Right lobe of liver (tissue), 6 donors: ENCODE measurements at regions not wholly inside any gene's neighbourhood (a gene's known extent, or its start where the extent isn't known, plus 50 kb on each side); places are given as distances from the start of the nearest gene placed in this dataset.

ENCODE experiments used
- ATAC-seq, 4 donors: fragments of 200-7000 bp; cut with Tn5 transposase; one replicate each; pipeline ENCODE4 v1.9.1; 2020; ENCODE audit warnings: mild to moderate bottlenecking in 4 of 4, moderate library complexity in 4 of 4
- DNase-seq, 3 donors: peaks; one replicate each; pipeline ENCODE4 v3.0.0-alpha.2; 2020
- H3K27ac ChIP-seq, 3 donors: fragments of 200-600 bp; one replicate each; pipeline ENCODE4 v1.8.0; 2022
- H3K27me3 ChIP-seq, 2 donors: fragments of 200-600 bp; one replicate each; pipeline ENCODE4 v1.8.0; 2022
- H3K36me3 ChIP-seq, 4 donors: fragments of 200-600 bp; sonication (generic) in 1 of 4; one replicate each; pipeline versions ENCODE4 v1.5.1 to v1.8.0; 2017 to 2022; ENCODE audit warnings: control low read depth in 1 of 4
- H3K4me1 ChIP-seq, 4 donors: fragments of 200-600 bp; sonication (generic) in 1 of 4; one replicate each; pipeline versions ENCODE4 v1.5.1 to v1.8.0; 2017 to 2022; ENCODE audit warnings: control low read depth in 1 of 4
- H3K4me3 ChIP-seq, 3 donors: fragments of 200-600 bp; one replicate each; pipeline ENCODE4 v1.8.0; 2022
- H3K9me3 ChIP-seq, 4 donors: fragments of 200-600 bp; sonication (generic) in 1 of 4; one replicate each; pipeline versions ENCODE4 v1.5.1 to v1.8.0; 2017 to 2022; ENCODE audit warnings: control low read depth in 1 of 4
- POLR2A ChIP-seq: fragments of 450-650 bp; IDR thresholded peaks from one replicate; pipeline ENCODE4 v1.6.1; 2017; ENCODE audit warnings: antibody characterized with exemption, mild to moderate bottlenecking
- WGBS: methylation state at CpG from one replicate; pipeline ENCODE4 v1.1.6; 2018; ENCODE audit warnings: low coverage, low lambda C conversion rate; ENCODE audit not compliant: insufficient coverage; ENCODE audit errors: missing lambda C conversion rate; 5-methylcytosine and 5-hydroxymethylcytosine counted together
- intact Hi-C, 2 donors: fragments of 100-400 bp; cut with DNase I; formaldehyde crosslinking; loops; one replicate each; pipeline versions ENCODE4 v1.11.2 to v1.14.1; 2022
- TF ChIP-seq, protein P1 (sequence below), 4 donors: fragments of 200-600 bp in 3 of 4; fragments of 450-650 bp in 1 of 4; IDR thresholded peaks; one replicate each; pipeline versions ENCODE4 v1.5.1 to v1.8.0; 2016 to 2022; ENCODE audit warnings: antibody characterized with exemption in 4 of 4, mild to moderate bottlenecking in 2 of 4
- donor health status: DM: no; HTN: yes; CAD: no.
- donor health status: DM: no; HTN: no; CAD: no.
- donor health status: DM: no; HTN: no; CAD: no.
- donor health status: DM: no; HTN: yes; CAD: no.
- donor health status: DM: no; HTN: yes; CAD: no.

DNA sequence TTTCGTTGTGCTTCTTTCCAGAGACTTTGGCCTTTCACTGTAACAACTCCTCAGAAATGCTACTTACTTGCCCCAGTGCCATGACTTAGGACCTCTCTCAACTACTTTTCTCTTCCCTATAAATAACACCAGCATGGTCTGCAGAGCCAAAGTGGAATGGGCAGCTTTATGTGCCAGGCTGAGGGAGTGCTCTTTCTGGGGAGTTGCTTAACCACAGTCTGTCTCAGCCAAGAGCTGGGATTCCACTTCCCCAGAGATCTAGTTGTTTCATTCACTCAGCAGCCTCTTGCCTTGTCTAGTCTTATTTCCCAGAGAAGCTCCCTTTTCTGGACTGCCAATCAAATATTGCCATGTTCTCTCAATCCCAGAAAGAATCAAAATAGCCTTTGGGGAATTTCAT lies 912.2 kb downstream of the GRID1 start:
- H3K9me3 ChIP-seq, result no peaks in the 10 kb centered on the region
- no peaks in the 10 kb centered on the region for H3K27me3 ChIP-seq
- WGBS, result 50% methylated on average over 1 of the region's 1 CpG
- ATAC-seq, result no peak
- TF ChIP-seq POLR2A, result no peak
- TF ChIP-seq, protein P1, sequence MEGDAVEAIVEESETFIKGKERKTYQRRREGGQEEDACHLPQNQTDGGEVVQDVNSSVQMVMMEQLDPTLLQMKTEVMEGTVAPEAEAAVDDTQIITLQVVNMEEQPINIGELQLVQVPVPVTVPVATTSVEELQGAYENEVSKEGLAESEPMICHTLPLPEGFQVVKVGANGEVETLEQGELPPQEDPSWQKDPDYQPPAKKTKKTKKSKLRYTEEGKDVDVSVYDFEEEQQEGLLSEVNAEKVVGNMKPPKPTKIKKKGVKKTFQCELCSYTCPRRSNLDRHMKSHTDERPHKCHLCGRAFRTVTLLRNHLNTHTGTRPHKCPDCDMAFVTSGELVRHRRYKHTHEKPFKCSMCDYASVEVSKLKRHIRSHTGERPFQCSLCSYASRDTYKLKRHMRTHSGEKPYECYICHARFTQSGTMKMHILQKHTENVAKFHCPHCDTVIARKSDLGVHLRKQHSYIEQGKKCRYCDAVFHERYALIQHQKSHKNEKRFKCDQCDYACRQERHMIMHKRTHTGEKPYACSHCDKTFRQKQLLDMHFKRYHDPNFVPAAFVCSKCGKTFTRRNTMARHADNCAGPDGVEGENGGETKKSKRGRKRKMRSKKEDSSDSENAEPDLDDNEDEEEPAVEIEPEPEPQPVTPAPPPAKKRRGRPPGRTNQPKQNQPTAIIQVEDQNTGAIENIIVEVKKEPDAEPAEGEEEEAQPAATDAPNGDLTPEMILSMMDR (IDR thresholded peaks at IDR 0.05), result no peak
- intact Hi-C loops, result no loop called here
- DNase-seq, result no peak
- no peak overlapping the region for H3K4me3 ChIP-seq
- H3K36me3 ChIP-seq, result no peaks in the 10 kb centered on the region
- no peak overlapping the region for H3K27ac ChIP-seq
- H3K4me1 ChIP-seq, result no peaks in the 10 kb centered on the region

DNA sequence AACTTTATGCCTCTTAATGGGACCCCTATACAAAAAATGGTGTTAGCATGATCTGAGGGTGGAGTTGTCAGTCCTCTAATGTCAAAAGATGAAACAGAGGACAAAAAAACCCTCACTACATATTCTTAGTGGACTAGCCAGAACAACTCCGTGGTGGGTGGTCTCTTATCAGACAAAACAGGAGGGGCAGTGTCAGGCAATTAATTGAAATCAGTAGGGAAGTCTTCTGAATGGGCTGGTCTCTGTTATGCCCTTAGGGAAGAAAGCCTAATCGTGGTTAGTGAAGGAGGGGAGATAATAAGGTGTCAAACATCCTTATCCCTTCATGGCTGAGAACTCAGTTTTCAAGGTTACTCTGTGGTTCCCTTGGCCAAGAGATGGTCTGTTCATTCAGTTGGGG lies 909.4 kb downstream of the GRID1 start:
- Histone ChIP-seq H3K27me3 (no peaks in the 10 kb centered on the region), H3K36me3 (no peaks in the 10 kb centered on the region), H3K9me3 (no peaks in the 10 kb centered on the region), H3K4me1 (no peaks in the 10 kb centered on the region), H3K27ac (no peak overlapping the region), H3K4me3 (no peak overlapping the region)
- DNase-seq, result no peak
- WGBS, result 8% methylated on average over 2 of the region's 2 CpGs
- ATAC-seq, result no peak
- TF ChIP-seq, protein P1 (IDR thresholded peaks at IDR 0.05), result no peak
- no peak for TF ChIP-seq POLR2A
- intact Hi-C loops, result no loop called here

DNA sequence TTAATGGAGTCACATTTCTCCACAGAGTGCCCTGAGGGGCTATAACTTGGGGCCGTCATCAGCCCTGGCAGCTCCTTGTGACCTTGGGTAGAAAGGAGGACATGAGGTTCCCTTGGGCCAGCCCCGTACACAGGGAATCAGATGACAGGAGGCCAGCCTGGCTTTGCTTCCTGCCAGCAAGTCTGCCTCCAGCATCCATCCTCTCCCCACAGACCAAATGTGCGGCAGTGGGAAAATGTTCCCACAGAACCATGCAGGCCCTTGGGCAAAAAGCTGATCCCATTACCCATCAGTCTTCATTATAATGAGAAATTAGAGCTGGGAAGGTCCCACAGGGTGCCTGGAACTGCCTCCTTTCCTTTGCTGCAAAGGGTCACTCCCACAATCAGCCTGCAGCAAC lies 908.3 kb downstream of the GRID1 start:
- no peak for ATAC-seq
- Histone ChIP-seq H3K4me1 (no peaks in the 10 kb centered on the region), H3K4me3 (no peak overlapping the region), H3K27me3 (no peaks in the 10 kb centered on the region), H3K27ac (no peak overlapping the region), H3K36me3 (no peaks in the 10 kb centered on the region), H3K9me3 (no peaks in the 10 kb centered on the region)
- TF ChIP-seq, protein P1 (IDR thresholded peaks at IDR 0.05), result no peak
- DNase-seq, result no peak
- 100% methylated on average over 1 of the region's 3 CpGs for WGBS
- intact Hi-C loops, result no loop called here

DNA sequence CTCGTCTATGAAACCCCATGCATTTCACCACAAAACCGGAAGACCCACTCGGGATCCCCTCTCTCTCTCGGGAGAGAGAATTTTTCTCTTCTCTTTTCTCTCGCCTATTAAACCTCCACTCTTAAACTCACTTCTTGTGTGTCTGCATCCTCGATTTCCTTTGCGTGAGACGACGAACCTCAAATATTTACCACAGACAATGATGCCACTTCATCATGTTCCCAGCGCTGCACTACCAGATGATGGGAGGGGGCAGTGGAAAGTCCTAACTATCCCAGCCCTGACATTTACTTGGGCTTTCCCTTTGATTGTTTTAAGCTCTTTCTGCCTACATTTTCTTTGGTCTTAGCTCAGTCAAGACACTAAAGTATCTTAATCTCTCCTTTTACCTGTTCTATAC lies 906.7 kb downstream of the GRID1 start:
- no peak overlapping the region for H3K4me3 ChIP-seq
- ATAC-seq, result no peak
- no peak overlapping the region for H3K27ac ChIP-seq
- TF ChIP-seq, protein P1 (IDR thresholded peaks at IDR 0.05), result no peak
- TF ChIP-seq POLR2A, result no peak
- 66% methylated on average over 10 of the region's 10 CpGs for WGBS
- H3K4me1 ChIP-seq, result no peaks in the 10 kb centered on the region
- intact Hi-C loops, result no loop called here
- no peak for DNase-seq
- H3K36me3 ChIP-seq, result no peaks in the 10 kb centered on the region
- no peaks in the 10 kb centered on the region for H3K27me3 ChIP-seq
- no peaks in the 10 kb centered on the region for H3K9me3 ChIP-seq

DNA sequence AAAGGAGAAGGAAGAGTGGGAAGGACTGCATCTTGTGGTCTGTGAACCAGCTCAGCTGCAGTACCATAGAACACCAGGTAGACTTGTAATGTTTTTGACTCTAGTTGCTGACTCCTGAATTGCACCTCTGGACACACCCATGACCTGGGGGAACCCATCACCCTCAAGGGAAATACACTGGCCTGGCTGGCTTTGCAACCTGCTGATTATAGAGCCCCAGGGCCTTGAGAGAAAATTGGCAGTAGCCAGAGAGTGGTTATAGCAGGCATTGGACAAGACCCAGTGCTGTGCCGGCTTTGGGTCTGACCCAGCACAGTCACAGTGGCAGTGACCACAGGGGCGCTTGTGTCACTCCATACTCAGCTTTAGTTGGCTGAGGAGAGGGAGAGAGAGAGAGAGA lies 902.3 kb downstream of the GRID1 start:
- intact Hi-C loops, result no loop called here
- no peak for ATAC-seq
- WGBS, result no CpG with 5 or more reads among the region's 2 CpGs

More for the DNA sequence above, 902.3 kb downstream of the GRID1 start:
- H3K27me3 ChIP-seq, result no peaks in the 10 kb centered on the region
- H3K27ac ChIP-seq, result no peak overlapping the region
- H3K4me1 ChIP-seq, result no peaks in the 10 kb centered on the region
- no peaks in the 10 kb centered on the region for H3K36me3 ChIP-seq
- H3K9me3 ChIP-seq, result no peaks in the 10 kb centered on the region
- TF ChIP-seq POLR2A, result no peak
- TF ChIP-seq, protein P1 (IDR thresholded peaks at IDR 0.05), result no peak
- DNase-seq, result no peak
- H3K4me3 ChIP-seq, result no peak overlapping the region
